ENCODE measurements at regions not wholly inside any gene's neighbourhood (a gene's known extent, or its start where the extent isn't known, plus 50 kb on each side); places are given as distances from the start of the nearest gene placed in this dataset.

DNA sequence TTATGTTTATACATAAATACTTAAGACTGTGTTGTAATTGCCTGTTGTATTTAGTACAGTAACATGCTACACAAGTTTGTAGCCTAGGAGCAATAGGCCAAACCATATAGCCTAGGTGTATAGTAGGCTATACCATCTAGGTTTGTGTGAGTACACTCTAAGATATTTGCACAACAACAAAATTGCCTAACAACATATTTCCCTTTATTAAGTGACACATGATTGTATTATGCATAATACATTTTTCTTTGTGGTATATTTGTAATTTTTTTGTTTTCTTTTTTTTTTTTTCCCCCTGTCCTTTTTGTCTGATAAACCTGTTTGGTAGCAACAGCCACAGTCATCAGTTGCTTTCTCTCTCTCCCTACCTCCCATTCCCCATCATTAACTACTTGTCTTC lies 945.6 kb downstream of the ZPLD1 start:
- Histone ChIP-seq H3K27ac (no peak overlapping the region), H3K9me3 (no peaks in the 10 kb centered on the region), H3K4me2 (no peak overlapping the region), H3K4me3 (no peak overlapping the region), H3K4me1 (no peaks in the 10 kb centered on the region)
- no peak for ATAC-seq
- ChIA-PET CTCF (no interaction called here), POLR2A (no interaction called here)
- TF ChIP-seq, protein P1, sequence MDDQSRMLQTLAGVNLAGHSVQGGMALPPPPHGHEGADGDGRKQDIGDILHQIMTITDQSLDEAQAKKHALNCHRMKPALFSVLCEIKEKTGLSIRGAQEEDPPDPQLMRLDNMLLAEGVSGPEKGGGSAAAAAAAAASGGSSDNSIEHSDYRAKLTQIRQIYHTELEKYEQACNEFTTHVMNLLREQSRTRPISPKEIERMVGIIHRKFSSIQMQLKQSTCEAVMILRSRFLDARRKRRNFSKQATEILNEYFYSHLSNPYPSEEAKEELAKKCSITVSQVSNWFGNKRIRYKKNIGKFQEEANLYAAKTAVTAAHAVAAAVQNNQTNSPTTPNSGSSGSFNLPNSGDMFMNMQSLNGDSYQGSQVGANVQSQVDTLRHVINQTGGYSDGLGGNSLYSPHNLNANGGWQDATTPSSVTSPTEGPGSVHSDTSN (IDR thresholded peaks at IDR 0.05) = no peak
- TF ChIP-seq JUNB (IDR thresholded peaks at IDR 0.05) = no peak
- no peak for TF ChIP-seq EHF (CRISPR knock-in tag; IDR thresholded peaks at IDR 0.05)
- TF ChIP-seq, protein P2, sequence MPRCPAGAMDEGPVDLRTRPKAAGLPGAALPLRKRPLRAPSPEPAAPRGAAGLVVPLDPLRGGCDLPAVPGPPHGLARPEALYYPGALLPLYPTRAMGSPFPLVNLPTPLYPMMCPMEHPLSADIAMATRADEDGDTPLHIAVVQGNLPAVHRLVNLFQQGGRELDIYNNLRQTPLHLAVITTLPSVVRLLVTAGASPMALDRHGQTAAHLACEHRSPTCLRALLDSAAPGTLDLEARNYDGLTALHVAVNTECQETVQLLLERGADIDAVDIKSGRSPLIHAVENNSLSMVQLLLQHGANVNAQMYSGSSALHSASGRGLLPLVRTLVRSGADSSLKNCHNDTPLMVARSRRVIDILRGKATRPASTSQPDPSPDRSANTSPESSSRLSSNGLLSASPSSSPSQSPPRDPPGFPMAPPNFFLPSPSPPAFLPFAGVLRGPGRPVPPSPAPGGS (IDR thresholded peaks at IDR 0.05) = no peak
- TF ChIP-seq KDM1A (IDR thresholded peaks at IDR 0.05; ENCODE audit: low read depth) = no peak
- TF ChIP-seq FOSL2 (IDR thresholded peaks at IDR 0.05) = no peak
- no peak for TF ChIP-seq FOSL2 (CRISPR knock-in tag; IDR thresholded peaks at IDR 0.05)
- TF ChIP-seq BHLHE40 (IDR thresholded peaks at IDR 0.05; ENCODE audit: low read depth, low read length) = no peak
- TF ChIP-seq SREBF2 (IDR thresholded peaks at IDR 0.05) = no peak
- FAIRE-seq = no peak
- DNase-seq (ENCODE audit: low read depth in 1 of 2, low spot score in 1 of 2) = no peak

DNA sequence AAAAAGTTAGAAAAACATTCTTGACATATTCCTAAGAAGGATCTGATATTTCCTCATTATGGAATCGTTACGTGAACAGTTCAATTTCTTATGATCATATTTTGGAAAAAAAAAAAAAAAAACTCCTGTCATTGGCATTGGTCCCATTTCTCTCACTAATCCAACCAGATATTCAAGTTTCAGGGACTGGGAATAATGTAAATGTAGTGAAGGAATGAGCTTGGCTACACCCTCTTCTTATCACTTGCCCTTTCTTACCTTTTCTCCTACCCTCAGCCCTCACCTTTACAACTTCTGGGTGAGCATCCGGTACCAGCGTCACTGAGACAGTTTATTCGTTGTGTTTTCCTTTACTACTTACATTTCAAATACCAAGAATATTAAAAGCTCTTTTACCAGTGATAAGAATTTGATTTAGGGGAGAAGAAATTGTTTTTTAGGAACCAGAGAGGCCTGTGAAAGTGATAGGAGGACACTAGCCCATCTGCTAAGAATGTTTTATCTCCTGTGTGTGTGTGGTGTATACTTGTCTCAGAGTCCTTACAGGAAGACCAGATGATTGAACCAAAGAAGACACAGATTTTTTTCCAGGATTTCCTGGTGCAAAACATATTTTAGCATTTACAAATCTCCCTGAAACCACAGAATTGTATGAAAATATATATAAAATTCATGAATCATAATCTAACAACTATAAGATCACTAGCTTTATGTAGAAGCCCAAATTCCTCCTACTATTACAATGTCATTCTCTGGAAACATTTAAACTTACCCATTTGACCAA lies 946.7 kb downstream of the ZPLD1 start:
- H3K4me2 ChIP-seq = no peak overlapping the region
- no peak for DNase-seq (ENCODE audit: low read depth in 1 of 2, low spot score in 1 of 2)
- no peak overlapping the region for H3K27ac ChIP-seq
- no peak for FAIRE-seq
- no peak for ATAC-seq
- 42% methylated on average over 5 of the region's 5 CpGs for WGBS (ENCODE audit: missing lambda C conversion rate)
- ChIA-PET CTCF (no interaction called here), POLR2A (no interaction called here)
- H3K4me1 ChIP-seq = no peaks in the 10 kb centered on the region
- H3K4me3 ChIP-seq = no peak overlapping the region
- TF ChIP-seq, protein P2 (IDR thresholded peaks at IDR 0.05) = no peak
- TF ChIP-seq RNF2 (IDR thresholded peaks at IDR 0.05; ENCODE audit: borderline replicate concordance, low read depth) (no peak), FOSB (CRISPR knock-in tag; IDR thresholded peaks at IDR 0.05) (no peak), ZNF302 (CRISPR knock-in tag; IDR thresholded peaks at IDR 0.05) (no peak), HOXB13 (CRISPR knock-in tag; IDR thresholded peaks at IDR 0.05; ENCODE audit: low read depth) (no peak), NR3C1 (IDR thresholded peaks at IDR 0.05) (no peak), SMC3 (IDR thresholded peaks at IDR 0.05) (no peak), RCOR1 (IDR thresholded peaks at IDR 0.05; ENCODE audit: low read depth, low read length) (no peak), HDAC2 (IDR thresholded peaks at IDR 0.05) (no peak), RFX5 (IDR thresholded peaks at IDR 0.05) (no peak)
- TF ChIP-seq, protein P3, sequence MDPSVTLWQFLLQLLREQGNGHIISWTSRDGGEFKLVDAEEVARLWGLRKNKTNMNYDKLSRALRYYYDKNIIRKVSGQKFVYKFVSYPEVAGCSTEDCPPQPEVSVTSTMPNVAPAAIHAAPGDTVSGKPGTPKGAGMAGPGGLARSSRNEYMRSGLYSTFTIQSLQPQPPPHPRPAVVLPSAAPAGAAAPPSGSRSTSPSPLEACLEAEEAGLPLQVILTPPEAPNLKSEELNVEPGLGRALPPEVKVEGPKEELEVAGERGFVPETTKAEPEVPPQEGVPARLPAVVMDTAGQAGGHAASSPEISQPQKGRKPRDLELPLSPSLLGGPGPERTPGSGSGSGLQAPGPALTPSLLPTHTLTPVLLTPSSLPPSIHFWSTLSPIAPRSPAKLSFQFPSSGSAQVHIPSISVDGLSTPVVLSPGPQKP (IDR thresholded peaks at IDR 0.05; ENCODE audit: low read depth, low read length) = no peak
- TF ChIP-seq, protein P1 (IDR thresholded peaks at IDR 0.05) = no peak
- H3K9me3 ChIP-seq = no peaks in the 10 kb centered on the region

All from A549 (cell line).